ENCODE measurements at regions not wholly inside any gene's neighbourhood (a gene's known extent, or its start where the extent isn't known, plus 50 kb on each side); places are given as distances from the start of the nearest gene placed in this dataset.

- TF ChIP-seq TEAD4 (IDR thresholded peaks at IDR 0.05; ENCODE audit: low read depth, low read length), result no peak
- no peak for TF ChIP-seq HDAC2 (IDR thresholded peaks at IDR 0.05; ENCODE audit: borderline replicate concordance in 1 of 2, low read depth in 2 of 2, low read length in 2 of 2)
Measured at GRCh38 chr6:24988562-24988961, 52.8 kb upstream of the RIPOR2 start (continued).

All from H1 (cell line).